HL-60 (cell line): ENCODE measurements at regions not wholly inside any gene's neighbourhood (a gene's known extent, or its start where the extent isn't known, plus 50 kb on each side); places are given as distances from the start of the nearest gene placed in this dataset.

Experiments
- CTCF ChIP-seq: IDR thresholded peaks from one replicate; pipeline ENCODE4 v1.5.1; 2011; ENCODE audit warnings: low read length, control low read depth, inconsistent platforms; ENCODE audit not compliant: insufficient read depth
- GABPA ChIP-seq: IDR thresholded peaks from 2 replicates; pipeline ENCODE4 v1.6.1; 2012; ENCODE audit warnings: low read depth
- POLR2AphosphoS5 ChIP-seq: IDR thresholded peaks from 2 replicates; pipeline ENCODE4 v1.6.1; 2012; ENCODE audit warnings: low read depth
- SPI1 ChIP-seq: IDR thresholded peaks from 2 replicates; pipeline ENCODE4 v1.6.1; 2012; ENCODE audit warnings: low read depth, mild to moderate bottlenecking, borderline replicate concordance
- TF ChIP-seq, protein P1 (sequence below): IDR thresholded peaks from 2 replicates; pipeline ENCODE4 v1.6.1; 2012; ENCODE audit warnings: low read depth; ENCODE audit not compliant: insufficient replicate concordance

- TF ChIP-seq CTCF (no peak), SPI1 (no peak), GABPA (no peak), POLR2AphosphoS5 (no peak)
- TF ChIP-seq, protein P1, sequence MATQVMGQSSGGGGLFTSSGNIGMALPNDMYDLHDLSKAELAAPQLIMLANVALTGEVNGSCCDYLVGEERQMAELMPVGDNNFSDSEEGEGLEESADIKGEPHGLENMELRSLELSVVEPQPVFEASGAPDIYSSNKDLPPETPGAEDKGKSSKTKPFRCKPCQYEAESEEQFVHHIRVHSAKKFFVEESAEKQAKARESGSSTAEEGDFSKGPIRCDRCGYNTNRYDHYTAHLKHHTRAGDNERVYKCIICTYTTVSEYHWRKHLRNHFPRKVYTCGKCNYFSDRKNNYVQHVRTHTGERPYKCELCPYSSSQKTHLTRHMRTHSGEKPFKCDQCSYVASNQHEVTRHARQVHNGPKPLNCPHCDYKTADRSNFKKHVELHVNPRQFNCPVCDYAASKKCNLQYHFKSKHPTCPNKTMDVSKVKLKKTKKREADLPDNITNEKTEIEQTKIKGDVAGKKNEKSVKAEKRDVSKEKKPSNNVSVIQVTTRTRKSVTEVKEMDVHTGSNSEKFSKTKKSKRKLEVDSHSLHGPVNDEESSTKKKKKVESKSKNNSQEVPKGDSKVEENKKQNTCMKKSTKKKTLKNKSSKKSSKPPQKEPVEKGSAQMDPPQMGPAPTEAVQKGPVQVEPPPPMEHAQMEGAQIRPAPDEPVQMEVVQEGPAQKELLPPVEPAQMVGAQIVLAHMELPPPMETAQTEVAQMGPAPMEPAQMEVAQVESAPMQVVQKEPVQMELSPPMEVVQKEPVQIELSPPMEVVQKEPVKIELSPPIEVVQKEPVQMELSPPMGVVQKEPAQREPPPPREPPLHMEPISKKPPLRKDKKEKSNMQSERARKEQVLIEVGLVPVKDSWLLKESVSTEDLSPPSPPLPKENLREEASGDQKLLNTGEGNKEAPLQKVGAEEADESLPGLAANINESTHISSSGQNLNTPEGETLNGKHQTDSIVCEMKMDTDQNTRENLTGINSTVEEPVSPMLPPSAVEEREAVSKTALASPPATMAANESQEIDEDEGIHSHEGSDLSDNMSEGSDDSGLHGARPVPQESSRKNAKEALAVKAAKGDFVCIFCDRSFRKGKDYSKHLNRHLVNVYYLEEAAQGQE = no peak
Observed at GRCh38 chr7:28301148-28301641, 111.1 kb upstream of the CREB5 start.
